Neural cell (in vitro differentiated cells): ENCODE measurements at regions not wholly inside any gene's neighbourhood (a gene's known extent, or its start where the extent isn't known, plus 50 kb on each side); places are given as distances from the start of the nearest gene placed in this dataset.

Experiments
- H2AFZ ChIP-seq: fragments of 200-600, 300-800 bp; sonication (generic), shearing (Covaris generic); 2 replicates; pipeline ENCODE4 v1.6.0; 2014; ENCODE audit warnings: low read depth, mild to moderate bottlenecking, antibody characterized with exemption, low read length, moderate library complexity
- H3F3A ChIP-seq: fragments of 200-600 bp; shearing (Covaris generic); 2 replicates; pipeline ENCODE4 v1.6.1; 2016; ENCODE audit warnings: mild to moderate bottlenecking, moderate library complexity, mixed read lengths, antibody characterized with exemption, low read length; ENCODE audit not compliant: insufficient read depth, poor library complexity, severe bottlenecking
- H3K27ac ChIP-seq: fragments of 200-600, 300-800 bp; sonication (generic), shearing (Covaris generic); 2 replicates; pipeline ENCODE4 v1.5.1; 2014; ENCODE audit warnings: mild to moderate bottlenecking, low read length, moderate library complexity
- H3K27me3 ChIP-seq: fragments of 300-800, 200-600 bp; sonication (generic), shearing (Covaris generic); 2 replicates; pipeline ENCODE4 v1.6.0; 2014; ENCODE audit warnings: mild to moderate bottlenecking, low read depth, low read length, moderate library complexity; ENCODE audit not compliant: insufficient read depth
- H3K36me3 ChIP-seq: fragments of 300-800, 200-600 bp; sonication (generic), shearing (Covaris generic); 2 replicates; pipeline ENCODE4 v1.5.1; 2014; ENCODE audit warnings: mild to moderate bottlenecking, antibody characterized with exemption, low read length, moderate library complexity; ENCODE audit not compliant: insufficient read depth
- H3K4me2 ChIP-seq: fragments of 300-800, 200-600 bp; sonication (generic), shearing (Covaris generic); 2 replicates; pipeline ENCODE4 v1.6.0; 2014; ENCODE audit warnings: mild to moderate bottlenecking, low read length
- H3K4me3 ChIP-seq: fragments of 300-800, 200-600 bp; sonication (generic), shearing (Covaris generic); 2 replicates; pipeline ENCODE4 v1.5.1; 2014; ENCODE audit warnings: mild to moderate bottlenecking, low read length, moderate library complexity
- H3K79me2 ChIP-seq: fragments of 200-600 bp; shearing (Covaris generic); replicated peaks from 2 replicates; pipeline ENCODE4 v1.6.0; 2014; ENCODE audit warnings: mild to moderate bottlenecking, low read length, moderate library complexity; ENCODE audit not compliant: insufficient read depth
- H3K9ac ChIP-seq: fragments of 300-800, 200-600 bp; sonication (generic), shearing (Covaris generic); 2 replicates; pipeline ENCODE4 v1.6.1; 2016; ENCODE audit warnings: mild to moderate bottlenecking, low read length, mixed read lengths
- H3K9me2 ChIP-seq: fragments of 200-600 bp; shearing (Covaris generic); 2 replicates; pipeline ENCODE4 v1.6.1; 2016; ENCODE audit warnings: mild to moderate bottlenecking, low read length, mixed read lengths; ENCODE audit not compliant: insufficient read depth
- H3K9me3 ChIP-seq: fragments of 200-600, 300-800 bp; sonication (generic), shearing (Covaris generic); 2 replicates; pipeline ENCODE4 v1.6.1; 2016; ENCODE audit warnings: mild to moderate bottlenecking, mixed run types, low read length, moderate library complexity, mixed read lengths
- H4K20me1 ChIP-seq: fragments of 200-600 bp; shearing (Covaris generic); 2 replicates; pipeline ENCODE4 v1.6.1; 2016; ENCODE audit warnings: mild to moderate bottlenecking, mixed run types; ENCODE audit not compliant: insufficient read depth
- CTCF ChIP-seq: fragments of 450-650 bp; IDR thresholded peaks from 2 replicates; pipeline ENCODE4 v1.5.1; 2014; ENCODE audit warnings: antibody characterized with exemption, mild to moderate bottlenecking, moderate library complexity; ENCODE audit not compliant: poor library complexity, severe bottlenecking
- EP300 ChIP-seq: fragments of 450-650 bp; conservative IDR thresholded peaks from 2 replicates; pipeline ENCODE4 v1.6.1; 2014; ENCODE audit warnings: antibody characterized with exemption, mild to moderate bottlenecking, moderate library complexity; ENCODE audit not compliant: poor library complexity, severe bottlenecking
- EZH2 ChIP-seq: fragments of 200-600, 300-800 bp; shearing (Covaris generic), sonication (generic); IDR thresholded peaks from 2 replicates; pipeline ENCODE4 v1.6.1; 2014; ENCODE audit warnings: antibody characterized with exemption, low read length, borderline replicate concordance, mild to moderate bottlenecking; ENCODE audit not compliant: insufficient read depth, poor library complexity, severe bottlenecking
- MXI1 ChIP-seq: fragments of 450-650 bp; conservative IDR thresholded peaks from 2 replicates; pipeline ENCODE4 v1.6.1; 2014; ENCODE audit warnings: antibody characterized with exemption, mild to moderate bottlenecking; ENCODE audit not compliant: poor library complexity, severe bottlenecking
- POLR2AphosphoS5 ChIP-seq: IDR thresholded peaks from 2 replicates; pipeline ENCODE4 v1.6.1; 2012
- RAD21 ChIP-seq: fragments of 450-650 bp; conservative IDR thresholded peaks from 2 replicates; pipeline ENCODE4 v1.6.1; 2014; ENCODE audit warnings: antibody characterized with exemption, mild to moderate bottlenecking, moderate library complexity
- REST ChIP-seq: IDR thresholded peaks from 2 replicates; pipeline ENCODE4 v1.6.1; 2012; ENCODE audit warnings: borderline replicate concordance
- SMC3 ChIP-seq: fragments of 450-650 bp; conservative IDR thresholded peaks from 2 replicates; pipeline ENCODE4 v1.6.1; 2014; ENCODE audit warnings: antibody characterized with exemption, mild to moderate bottlenecking, moderate library complexity; ENCODE audit not compliant: poor library complexity
- TAF1 ChIP-seq: IDR thresholded peaks from 2 replicates; pipeline ENCODE4 v1.6.1; 2012; ENCODE audit warnings: low read depth

GRCh38 chr3:72601060-72601459 is 247.2 kb downstream of the SHQ1 start:
- no peaks in the 10 kb centered on the region for H3K9me2 ChIP-seq
- H3K4me3 ChIP-seq, result no peak overlapping the region
- no peaks in the 10 kb centered on the region for H3F3A ChIP-seq
- H3K9ac ChIP-seq, result no peak overlapping the region
- no peaks in the 10 kb centered on the region for H4K20me1 ChIP-seq
- H3K4me2 ChIP-seq, result no peak overlapping the region
- no peaks in the 10 kb centered on the region for H3K36me3 ChIP-seq
- H2AFZ ChIP-seq, result no peak overlapping the region
- TF ChIP-seq SMC3 (no peak), EP300 (no peak), TAF1 (no peak), CTCF (no peak), POLR2AphosphoS5 (no peak), MXI1 (no peak), RAD21 (no peak), REST (no peak), EZH2 (no peak)
- H3K27me3 ChIP-seq, result no peaks in the 10 kb centered on the region
- no peaks in the 10 kb centered on the region for H3K79me2 ChIP-seq
- no peak overlapping the region for H3K27ac ChIP-seq
- no peaks in the 10 kb centered on the region for H3K9me3 ChIP-seq

- H3K27ac ChIP-seq, result peak overlapping the region; percentile 87
- H3K4me2 ChIP-seq, result peak overlapping the region; percentile 52
- H3K9ac ChIP-seq, result peak overlapping the region; percentile 66
- no peaks in the 10 kb centered on the region for H3F3A ChIP-seq
- H3K36me3 ChIP-seq, result no peaks in the 10 kb centered on the region
- H2AFZ ChIP-seq, result no peak overlapping the region
- no peaks in the 10 kb centered on the region for H4K20me1 ChIP-seq
- H3K79me2 ChIP-seq, result no peaks in the 10 kb centered on the region
- no peak for TF ChIP-seq EZH2
- peak; percentile 48 for TF ChIP-seq SMC3
- TF ChIP-seq TAF1, result no peak
- TF ChIP-seq POLR2AphosphoS5, result peak; percentile 73
- TF ChIP-seq CTCF, result peak; percentile 14
- TF ChIP-seq EP300, result peak; percentile 62
- TF ChIP-seq RAD21, result peak; percentile 59
- TF ChIP-seq REST, result no peak
- no peak for TF ChIP-seq MXI1
- peak overlapping the region; percentile 53 for H3K4me3 ChIP-seq
- H3K27me3 ChIP-seq, result no peaks in the 10 kb centered on the region
- no peaks in the 10 kb centered on the region for H3K9me2 ChIP-seq
- no peaks in the 10 kb centered on the region for H3K9me3 ChIP-seq
Measured at GRCh38 chr3:72597756-72598195, 250.5 kb downstream of the SHQ1 start.
